HG02840 (cell line): ENCODE measurements at regions not wholly inside any gene's neighbourhood (a gene's known extent, or its start where the extent isn't known, plus 50 kb on each side); places are given as distances from the start of the nearest gene placed in this dataset.
A peak's percentile ranks its signal among the peaks of the same experiment; 100 is the strongest.

Experiments
- ATAC-seq: cut with Tn5 transposase; IDR thresholded peaks from one replicate; pipeline ENCODE4 v1.9.1; 2021; ENCODE audit warnings: mild to moderate bottlenecking, moderate library complexity, moderate number of reproducible peaks; ENCODE audit not compliant: unreplicated experiment, low FRiP score

DNA sequence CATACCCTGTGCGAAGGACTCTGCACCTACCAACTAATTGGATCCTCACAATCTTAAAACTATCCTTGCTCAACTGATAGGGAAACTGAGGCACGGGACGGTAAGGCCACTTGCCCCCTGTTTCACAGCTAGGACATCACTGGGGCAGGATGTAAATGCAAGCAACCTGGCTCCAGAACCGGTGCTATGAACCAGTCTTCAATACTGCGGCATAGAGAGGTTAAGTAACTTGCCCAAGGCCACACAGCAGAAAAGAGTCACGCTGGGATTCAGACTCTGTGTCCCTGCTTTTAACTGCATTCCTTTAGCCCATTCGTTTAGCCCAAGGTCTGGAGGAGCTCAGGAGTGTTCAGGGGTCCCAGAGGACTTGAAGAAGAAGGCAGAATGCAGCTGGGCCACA is 76.1 kb downstream of the NCOR2 start:
- no peak for ATAC-seq

DNA sequence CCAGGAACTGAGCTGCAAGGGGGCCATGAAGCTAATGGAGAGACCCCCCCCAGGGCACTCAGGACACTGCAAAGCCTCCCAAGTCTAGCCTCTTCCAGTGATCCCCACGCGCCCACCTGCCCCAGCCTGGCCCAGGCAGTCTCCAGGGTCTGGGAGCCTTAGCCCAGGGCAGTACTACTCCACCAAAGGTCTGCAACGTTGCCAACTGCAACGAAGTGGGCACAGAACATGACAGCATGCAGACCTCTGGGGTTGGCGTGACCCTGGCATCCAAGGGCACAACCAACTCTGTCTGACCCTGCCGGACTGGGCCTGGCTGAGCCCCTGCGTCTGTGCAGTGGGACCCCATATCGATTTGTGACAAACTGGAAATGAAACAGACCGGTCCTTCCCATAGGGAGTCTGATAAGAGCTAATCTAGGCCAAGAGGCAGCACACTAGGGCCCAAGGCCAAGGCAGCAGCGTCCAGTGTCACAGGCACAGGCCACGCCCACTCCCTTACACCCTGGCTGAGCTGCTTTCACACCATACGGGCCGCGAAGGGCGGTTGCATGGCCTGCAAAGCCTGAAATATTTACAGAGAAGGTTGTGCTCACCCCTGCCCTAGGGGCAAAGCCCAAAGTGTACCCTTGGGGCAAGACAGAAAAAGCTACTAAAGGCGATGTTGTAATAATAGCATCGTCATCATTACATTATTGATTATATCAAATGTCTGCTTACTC is 76.7 kb downstream of the NCOR2 start:
- ATAC-seq, result no peak

DNA sequence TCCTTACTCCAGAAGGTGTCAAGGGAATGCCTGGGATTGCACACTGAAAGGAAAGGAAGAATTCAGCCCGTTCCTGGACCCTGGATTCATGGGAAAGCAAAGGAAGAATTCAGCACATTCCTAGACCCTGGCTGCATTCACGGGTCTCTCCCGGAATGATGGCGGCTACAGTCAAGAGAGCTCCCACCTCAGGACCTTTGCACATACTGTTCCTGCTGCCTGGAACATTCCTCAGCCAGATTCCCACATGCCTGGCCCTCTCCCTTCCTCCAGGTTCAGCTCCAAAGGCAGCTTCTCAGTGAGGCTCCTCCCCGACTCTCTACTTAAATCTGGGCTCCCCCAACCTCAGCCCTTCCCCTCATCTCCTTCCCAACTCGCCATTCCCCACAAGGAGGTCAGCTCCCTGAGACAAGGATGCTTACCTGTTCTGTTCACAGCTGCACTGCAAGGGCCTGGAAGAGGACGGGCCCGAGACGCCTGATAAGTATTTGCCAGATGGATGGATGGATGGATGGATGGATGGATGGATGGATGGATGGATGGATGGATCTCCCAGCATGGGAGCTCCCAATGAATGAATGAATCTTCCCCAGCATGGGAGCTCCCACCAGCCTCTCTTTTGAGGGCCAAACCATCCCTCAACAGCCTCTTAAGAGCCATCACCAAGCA is 77.4 kb downstream of the NCOR2 start:
- no peak for ATAC-seq

DNA sequence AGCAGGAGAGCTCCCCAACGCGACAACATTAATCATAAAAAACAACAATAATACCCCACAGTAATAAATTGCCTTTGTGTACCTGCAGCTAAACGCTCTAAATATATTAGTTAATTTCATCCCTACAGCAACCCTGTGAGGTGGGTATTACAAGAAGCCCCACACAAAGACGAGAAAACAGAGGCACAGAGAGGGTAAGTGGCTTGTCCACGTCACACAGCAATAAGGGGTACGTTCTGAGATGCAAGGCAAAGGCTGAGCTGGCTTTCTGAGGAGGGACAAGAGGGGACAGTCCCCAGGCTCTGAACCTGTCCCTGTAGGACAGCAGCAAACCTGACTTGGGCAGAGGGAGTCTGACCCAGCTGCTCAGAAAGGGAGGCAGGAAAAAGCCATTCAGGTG is 78.2 kb downstream of the NCOR2 start:
- no peak for ATAC-seq

DNA sequence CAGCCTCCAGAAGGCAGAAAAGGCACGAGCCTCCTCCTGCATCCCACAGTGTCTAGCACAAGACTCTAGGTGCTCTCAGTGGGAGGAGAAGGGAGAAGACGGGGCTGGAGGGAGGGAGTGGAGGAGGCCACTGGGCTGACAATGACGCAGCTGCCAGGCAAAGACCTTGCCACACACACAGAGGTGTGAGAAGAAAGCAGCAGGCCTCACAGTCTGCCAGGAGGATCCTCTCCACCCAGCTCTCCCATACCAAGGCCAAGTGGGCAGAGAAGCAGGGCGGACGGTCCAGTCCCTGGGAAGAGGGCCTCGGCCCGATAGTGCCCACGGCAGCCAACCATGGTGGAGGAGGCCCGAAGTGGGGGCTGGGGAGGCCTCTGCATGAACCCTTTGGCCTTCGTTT is 78.9 kb downstream of the NCOR2 start:
- no peak for ATAC-seq

DNA sequence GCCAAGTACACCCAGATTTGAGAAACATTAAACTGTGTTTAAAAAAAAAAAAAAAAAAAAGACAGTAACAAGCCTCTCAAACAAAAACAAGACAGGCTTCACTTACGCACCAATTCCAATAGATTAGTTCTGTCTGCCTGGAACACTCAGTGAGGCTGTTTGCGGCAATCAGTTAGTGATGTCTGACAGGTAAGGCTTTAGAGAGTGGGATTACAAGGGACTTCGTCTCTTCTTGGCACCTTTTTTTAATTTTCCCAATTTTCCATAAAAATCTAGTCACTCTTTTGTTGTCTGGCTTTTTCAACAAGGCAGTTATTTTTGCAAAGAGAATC is 79.6 kb downstream of the NCOR2 start:
- no peak for ATAC-seq

DNA sequence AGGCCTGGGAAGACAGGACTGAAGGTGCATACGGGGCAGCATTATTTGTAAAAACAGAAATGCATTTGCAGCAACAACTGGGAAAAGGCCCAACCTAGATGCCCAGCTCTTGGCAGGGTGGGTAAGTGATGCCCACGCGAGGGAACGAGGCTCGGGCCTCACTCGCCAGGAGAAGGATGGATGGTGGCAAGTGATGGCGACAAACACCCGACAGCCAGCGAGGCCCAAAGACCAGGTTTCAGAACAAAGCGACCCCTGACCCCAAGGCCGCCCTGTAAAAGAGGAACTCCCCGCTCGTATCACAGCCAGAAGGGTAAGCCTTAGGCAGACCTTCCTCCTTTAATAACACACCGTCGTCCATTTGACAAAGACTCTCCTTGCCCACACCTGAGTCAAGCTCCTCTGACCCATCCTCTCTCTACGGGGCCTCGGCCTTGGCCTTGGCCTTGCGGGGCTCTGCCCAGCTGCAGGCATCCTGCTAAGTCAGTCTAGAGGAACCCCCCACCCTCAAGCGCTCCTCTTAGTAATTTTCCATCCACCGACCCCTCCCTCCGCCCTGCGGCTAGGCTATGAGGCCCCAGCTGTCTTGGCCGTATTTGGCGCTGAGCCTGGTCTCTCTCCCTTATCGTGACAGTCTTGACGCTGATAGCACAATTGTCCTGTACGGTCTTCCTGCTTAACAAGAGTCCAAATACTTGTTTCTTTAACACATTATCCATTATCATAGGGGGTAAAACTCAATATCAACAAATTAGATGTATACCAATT is 80.2 kb downstream of the NCOR2 start:
- no peak for ATAC-seq

DNA sequence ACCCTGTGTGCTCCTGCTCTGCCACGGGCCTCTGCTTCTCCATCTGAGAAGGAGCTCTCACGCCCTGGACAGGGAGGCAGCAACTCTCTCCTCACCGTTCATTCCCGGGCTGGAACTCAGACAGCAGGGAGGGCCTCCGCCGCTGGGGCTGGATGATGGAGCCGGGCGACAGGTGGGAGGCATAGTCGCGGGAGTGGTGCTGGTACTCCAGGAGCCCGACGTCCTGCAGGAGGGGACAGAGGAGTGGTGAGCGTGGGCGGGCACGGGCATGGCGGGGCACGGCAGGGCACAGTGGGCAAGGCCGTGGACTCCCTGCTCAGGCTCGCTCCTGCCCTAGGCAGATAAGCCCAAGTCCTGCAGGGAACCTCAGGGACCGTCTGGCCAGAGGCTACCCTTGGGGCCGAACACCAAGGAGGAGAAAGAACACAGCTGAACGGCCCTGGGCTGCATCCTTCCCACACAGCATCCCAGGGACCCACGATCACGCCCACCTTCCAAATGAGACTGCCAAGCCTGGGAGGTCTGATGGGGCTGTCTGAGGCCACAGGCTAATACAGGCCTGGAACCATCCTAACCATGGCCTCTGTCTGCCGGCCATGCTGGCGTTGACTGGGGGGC is 81.0 kb downstream of the NCOR2 start:
- no peak for ATAC-seq

DNA sequence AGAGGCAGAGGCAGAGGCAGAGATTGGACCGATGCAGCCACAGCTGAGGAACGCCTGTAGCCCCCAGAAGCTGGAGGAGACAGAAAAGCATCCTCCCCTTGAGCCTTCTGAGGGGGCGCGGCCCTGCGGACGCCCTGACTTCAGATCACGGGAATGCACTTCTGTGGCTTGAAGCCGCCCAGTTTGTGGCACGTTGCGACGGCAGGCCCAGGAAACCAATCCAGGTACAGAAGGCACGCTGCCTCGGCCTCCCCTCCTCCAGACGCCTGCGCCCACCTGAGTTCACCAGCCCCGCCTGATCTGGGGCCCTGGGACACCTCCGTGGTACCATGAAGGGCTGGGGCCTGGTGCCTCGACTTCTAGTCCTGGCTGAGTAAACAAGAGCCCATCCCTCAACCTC is 82.0 kb downstream of the NCOR2 start:
- no peak for ATAC-seq

DNA sequence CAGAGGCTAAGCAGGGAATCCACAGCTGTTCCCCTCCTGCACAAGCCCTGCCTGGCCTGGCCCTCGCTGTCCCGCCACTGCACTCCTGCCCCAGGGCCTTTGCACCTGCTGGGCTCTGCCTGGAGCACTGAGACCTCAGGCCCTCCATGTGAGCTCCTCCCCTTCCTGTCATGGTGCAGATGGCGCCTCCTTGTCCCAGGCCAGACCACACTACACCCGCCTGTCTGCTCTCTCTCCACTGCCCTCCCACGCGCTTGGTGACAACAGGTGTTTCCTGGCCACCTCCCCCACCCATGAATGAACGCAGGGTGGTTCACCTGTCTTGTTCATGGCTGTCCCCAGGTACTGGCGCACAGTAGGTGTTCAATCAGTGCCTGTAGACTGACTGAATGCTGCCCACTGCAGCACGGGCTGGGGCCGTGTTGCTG is 82.9 kb downstream of the NCOR2 start:
- no peak for ATAC-seq

DNA sequence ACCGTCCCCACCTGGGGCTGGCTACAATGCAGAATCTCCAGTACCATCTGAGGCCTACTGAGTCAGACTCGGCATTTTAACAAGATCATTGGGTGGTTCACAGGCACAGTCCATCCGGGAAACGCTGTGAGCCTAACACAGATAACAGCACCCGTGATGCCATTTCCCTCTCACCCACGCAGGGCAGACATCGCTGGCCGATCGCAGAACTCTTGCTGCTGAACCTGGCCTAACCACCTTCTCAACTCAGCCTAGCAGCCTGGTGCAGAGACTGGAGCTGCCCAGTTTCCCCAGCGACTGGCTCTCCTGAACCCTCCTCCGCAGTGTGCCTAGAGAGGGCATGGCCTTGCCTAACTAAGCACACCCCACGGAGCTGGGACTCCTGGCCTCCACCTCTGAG is 83.3 kb downstream of the NCOR2 start:
- no peak for ATAC-seq

DNA sequence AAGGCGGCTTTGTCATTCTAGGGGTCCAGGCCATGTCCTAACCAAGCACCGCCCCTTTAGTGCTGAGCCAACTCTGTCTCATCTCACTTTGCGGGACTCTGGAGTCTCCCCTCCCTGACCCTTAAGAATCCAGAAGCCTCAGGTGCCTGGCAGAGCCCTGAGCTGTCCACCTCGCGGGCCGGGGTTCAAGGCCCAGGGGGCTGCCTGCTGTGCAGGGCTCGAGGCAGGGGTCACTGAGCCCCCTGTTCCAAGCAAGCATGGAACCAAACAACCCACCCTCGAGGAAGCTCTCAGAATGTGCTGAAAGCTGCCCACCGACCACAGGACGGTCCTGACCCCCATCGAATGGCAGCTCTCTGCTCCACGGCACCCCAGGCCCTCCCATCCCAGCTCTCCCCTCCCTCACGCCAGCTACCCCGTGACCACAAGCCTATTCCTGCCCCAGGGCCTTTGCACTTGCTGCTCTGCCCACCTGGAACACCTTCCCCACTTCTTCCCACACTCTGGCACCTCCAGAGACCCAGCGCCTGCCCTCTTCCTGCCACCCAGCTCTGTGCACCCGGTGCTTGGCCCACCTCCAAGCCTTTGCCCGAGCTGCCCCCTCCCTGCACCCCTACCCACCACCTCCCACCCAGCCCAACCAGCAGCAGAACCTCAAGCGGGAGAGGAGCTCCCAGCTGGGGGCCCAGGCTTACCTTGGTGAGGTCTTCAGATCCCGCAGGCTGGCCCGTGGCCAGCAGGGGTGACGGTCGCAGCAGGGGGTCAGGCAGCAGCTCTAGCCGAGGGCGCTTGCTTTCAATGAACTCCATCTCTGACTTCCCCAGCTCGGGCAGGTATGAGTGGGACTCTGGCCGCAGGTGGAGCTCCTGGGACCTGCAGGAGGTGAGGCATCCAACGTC is 84.3 kb downstream of the NCOR2 start:
- no peak for ATAC-seq

DNA sequence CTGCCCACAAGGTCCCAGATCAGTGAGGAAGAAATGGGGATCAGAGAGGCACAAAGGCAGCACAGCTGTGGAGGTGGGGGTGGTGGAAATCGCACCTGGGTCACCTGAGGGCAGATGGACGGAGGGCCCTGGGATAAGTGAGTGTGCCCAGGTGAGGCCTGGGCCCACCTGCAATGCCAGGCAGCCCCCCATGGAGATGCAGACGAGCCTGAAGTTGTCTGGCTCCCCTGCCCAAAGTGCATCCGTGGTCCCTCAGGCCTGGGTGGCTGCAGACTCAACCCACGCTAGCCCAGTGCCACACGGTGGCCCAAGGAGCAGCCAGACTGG is 84.9 kb downstream of the NCOR2 start:
- ATAC-seq, result no peak

DNA sequence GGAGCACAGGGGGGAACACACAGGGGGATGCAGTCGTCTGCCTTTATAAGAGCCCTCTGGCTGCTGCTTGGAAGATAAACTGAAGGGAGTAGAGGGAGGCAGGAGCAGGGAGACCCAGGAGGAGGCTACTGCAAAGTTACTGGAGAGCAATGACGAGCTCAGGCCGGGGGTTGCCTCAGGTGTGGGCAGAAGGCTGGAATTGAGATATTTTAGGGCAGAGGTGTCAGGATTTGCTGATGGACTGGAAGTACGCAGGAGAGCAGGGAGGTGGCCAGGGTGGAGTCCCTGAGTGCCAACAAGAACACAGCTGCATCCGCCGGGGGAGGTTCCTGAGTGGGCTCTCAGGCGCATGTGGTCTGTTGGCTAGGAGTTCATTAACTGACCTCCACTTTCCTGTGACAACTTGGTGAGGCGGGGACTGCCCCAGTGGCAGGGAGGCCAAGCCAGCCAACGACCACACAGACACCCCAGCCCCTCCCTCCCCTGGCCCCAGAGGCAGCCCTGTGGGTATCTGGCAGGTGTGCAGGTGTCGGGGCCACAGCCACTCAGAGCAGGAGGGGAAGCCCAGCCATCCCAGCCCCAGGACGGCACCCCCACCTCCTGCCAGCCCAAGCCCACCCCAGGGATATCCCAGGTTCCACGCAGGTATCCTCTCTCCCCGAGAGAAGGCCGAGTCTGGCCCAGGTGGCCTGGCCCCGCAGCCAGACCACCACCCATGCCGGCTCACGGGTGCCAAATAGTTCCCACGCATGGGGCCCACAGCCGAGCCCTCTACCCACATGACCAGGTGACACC is 85.4 kb downstream of the NCOR2 start:
- ATAC-seq, result no peak

DNA sequence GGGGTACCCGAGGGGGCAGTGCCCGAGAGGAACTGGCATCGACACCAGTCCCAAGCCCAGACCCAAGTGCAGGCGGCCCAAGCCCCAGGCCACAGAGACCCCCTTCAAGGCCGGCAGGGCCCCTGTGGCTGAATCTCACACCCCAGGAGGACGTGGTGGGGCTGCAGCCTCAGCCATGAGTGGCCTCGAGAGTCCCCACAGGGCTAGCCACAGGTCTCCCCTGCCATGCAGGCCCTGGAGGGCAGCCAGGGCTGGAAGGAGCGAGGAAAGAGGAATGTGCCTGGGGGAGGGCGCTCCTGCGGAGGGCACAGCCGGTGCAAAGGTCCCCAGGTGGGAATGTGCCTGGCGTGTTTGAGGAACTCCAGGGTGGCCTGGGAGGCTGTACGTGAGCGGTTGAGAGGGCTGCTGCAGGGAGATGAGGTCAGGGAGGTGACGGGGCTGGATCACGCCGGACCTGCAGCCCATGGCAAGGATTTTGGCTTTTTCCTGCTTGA is 86.1 kb downstream of the NCOR2 start:
- no peak for ATAC-seq

DNA sequence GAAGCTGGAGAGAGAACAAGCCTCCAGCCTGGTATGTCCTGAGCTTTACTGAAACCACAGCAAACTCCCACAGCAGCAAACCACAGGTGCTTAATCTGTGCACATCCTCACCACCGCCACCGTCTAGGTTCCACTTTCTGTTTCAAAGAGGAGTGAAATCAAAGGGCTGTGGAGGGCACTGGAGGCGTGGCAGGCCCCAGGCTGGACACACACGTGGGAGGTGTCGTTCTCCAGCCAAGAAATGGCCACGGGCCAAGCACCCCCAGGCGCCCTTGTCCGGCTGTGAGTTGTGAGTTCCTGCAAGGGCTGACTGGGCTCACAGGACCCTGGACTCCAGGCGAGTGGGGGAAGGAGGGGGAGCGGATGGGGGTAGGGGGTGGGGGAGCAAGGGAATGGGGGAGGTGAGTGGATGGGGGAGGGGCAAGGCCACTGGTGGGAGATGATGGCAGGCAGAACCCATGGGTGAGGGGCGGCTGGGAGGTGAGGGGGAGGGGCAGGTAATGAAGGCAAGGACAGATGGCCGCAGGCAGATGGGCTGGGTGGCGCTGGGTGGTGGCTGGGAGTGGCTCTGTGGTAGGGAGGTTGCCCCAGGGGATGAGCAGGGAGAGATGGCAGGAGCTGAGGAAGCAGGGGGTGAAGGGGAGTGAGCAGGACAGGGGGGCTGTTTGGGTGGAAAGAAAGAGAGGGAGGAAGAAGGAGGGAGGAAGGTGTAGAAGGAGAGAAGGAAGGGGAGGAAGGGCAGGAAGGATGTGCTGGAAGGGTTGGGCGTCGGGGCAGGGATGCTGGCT is 86.7 kb downstream of the NCOR2 start:
- peak; percentile 62 for ATAC-seq

DNA sequence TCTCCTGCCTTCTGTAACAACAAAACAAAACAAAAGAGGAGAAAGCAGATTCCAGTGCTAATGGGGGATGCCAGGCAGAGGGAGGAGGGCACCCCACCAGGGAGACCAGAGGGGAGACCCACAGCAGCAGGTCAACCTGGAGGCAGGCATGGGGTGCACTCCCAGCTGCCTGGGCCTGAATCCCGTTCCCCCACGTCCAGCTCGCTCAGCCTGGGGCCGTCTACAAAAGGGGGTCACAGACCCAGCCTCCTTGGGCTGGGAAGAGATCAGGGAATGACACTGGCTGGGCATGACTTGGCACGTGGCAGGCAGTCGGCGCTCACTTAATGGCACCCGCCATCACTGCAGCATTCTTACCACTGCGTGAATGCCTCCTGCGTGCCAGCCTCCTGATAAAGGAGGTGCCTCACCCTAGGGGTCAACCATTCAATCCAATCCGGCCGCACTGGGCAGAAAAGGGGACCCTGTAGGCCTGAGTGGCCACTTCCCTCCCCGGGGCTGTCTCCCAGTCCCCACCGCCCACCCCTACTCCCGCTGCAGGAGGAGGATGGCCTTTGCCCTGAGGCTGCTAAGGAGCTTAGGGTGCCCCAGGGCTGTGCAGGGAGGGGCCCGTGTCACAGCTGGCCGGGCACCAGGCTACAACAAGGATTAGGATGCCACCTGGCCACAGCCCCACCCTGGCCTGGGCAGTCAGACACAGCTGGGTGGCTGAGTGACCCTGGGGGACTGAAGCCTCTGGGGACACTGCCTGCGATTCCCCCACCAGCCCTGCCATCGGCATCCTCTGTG is 87.5 kb downstream of the NCOR2 start:
- peak; percentile 16 for ATAC-seq
